Stimulated activated CD4-positive, alpha-beta T cell treated with anti-CD3 and anti-CD28 coated beads, Interleukin-4, amount 100 ng/mL, for 1 hour (primary cell): ENCODE measurements at regions not wholly inside any gene's neighbourhood (a gene's known extent, or its start where the extent isn't known, plus 50 kb on each side); places are given as distances from the start of the nearest gene placed in this dataset.
"Not testable (repeated sequence)": the region's sequence is repeated elsewhere in the genome, so short reads cannot be mapped to it uniquely, and the experiment has no call there.

Source experiments
- DNase-seq: peaks from one replicate; pipeline ENCODE4 v3.0.0-alpha.2; 2020

DNA sequence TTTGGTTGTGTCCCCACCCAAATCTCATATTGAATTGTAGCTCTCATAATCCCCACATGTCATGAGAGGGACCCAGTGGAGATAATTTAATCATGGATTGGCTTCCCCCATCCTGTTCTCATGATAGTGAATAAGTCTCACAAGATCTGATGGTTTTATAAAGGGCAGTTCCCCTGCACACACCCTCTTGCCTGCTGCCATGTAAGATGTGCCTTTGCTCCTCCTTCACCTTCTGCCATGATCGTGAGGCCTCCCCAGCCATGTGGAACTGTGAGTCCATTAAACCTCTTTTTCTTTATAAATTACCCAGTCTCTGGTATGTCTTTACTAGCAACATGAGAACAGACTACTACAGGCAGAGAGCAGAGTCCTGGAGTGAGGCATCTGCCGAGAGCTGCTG lies 90.2 kb upstream of the SLC45A1 start:
- DNase-seq = not testable (repeated sequence)

DNA sequence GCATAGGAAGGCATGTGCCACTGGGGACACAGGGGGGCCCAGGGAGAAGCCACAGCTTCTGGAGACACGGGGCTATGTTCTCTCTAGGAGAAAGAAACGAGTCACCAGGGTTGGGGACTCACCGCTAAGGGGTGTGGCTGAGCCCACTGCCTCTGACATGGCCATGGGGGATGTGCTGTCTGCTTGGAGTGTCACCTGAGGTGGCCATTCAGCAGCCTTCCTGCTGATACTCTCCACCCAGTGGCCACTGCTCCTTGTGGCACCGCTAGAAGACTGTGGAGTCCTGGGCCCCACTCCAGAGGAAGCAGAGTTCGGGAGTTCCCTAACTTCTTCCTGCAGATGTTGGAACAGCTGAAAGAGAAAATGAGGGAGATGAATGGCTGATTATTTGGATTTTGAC lies 91.2 kb upstream of the SLC45A1 start:
- no peak for DNase-seq

DNA sequence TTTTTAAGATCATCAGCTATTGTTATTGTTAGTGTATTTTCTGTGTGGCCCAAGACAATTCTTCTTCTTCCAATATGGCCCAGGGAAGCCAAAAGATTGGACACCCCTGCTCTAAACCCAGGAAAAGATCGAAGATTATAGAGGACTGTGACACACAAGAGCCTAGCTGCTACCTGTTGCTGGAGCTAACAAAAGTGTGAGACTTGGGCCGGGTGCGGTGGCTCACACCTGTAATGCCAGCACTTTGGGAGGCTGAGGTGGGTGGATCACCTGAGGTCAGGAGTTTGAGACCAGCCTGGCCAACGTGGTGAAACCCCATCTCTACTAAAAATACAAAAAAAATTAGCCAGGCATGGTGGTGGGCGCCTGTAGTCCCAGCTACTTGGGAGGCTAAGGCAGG lies 91.9 kb upstream of the SLC45A1 start:
- DNase-seq = not testable (repeated sequence)

DNA sequence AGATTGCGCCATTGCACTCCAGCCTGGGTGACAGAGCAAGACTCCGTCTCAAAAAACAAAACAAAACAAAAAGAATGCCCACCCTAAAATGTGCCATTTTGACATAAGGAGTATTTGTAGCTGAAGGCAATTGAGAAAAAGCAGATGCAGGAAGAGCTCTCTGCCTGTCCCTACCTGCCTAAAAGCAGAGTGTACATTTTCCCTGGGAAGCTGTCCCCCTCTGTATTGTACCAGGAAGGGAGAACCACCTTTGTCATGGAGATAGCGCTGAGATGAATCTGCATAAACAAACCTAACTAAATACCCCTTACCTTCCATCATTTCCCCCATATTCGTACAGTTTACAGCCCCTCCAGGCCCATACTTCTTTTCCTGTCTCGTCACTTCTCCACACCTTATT lies 94.4 kb upstream of the SLC45A1 start:
- DNase-seq = no peak

DNA sequence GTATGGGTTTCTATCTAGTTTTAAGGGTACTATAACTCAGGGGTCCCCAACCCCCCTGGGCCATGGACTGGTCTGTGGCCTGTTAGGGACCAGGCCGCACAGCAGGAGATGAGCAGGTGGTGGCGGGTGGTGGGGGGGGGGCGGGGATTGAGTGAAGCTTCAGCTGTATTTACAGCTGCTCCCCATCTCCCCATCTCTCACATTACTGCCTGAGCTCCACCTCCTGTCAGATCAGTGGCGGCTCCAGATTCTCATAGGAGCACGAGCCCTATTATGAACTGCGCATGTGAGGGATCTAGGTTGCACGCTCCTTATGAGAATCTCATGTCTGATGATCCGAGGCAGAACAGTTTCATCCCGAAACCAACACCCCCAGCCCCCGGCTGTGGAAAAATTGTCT lies 95.1 kb upstream of the SLC45A1 start:
- no peak for DNase-seq

DNA sequence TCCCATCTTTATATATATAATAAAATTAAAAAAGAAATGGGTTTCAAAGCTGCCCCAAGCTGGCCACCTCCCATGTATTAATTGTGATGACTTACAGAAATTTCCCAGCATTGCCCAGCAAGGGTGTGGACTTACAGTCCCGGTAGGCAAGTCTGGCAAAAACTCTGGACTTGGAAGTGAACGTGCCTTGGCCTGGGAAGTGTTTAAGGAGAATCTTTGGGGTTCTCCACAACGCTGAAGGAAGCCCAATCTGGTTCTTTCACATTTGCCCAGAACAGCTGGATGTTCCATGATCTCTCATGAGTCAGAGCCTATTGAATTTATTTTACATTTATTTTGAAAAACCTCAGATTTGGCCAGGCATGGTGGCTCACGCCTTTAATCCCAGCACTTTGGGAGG lies 98.4 kb upstream of the SLC45A1 start:
- DNase-seq = no peak

DNA sequence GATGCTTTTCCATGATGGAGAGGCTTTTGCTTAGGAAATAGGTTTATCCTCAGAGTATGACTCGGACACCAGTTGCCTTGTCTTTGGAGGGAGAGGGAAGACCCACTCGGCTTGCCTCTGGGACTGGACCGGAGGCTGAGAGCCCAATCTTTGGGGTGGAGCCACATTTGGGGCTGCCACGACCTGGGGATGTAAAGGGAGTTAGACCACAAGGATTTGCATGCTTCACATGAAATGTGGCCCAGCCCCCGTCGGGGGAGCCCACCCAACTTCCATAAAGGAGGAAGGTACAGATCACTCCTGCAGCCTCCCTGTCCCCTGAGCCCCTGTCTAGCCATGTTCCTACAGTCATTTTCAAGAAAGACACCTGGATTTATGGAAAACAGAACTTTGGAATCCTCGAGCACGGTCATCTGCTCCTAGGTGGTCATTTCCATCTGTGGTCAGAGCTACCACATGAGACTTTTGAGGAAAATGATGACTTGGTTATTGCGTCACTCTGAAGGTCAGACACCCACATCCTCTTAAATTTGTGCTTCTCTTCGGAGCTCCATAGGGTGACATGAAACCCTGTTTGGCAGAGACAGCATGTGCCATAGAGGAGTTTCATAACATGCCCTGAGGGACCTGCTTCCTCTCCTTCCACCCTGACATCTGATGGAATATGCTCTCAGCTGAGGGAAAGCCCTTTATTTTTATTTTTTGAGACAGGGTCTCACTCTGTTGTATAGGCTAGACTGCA lies 99.4 kb upstream of the SLC45A1 start:
- DNase-seq = no peak

DNA sequence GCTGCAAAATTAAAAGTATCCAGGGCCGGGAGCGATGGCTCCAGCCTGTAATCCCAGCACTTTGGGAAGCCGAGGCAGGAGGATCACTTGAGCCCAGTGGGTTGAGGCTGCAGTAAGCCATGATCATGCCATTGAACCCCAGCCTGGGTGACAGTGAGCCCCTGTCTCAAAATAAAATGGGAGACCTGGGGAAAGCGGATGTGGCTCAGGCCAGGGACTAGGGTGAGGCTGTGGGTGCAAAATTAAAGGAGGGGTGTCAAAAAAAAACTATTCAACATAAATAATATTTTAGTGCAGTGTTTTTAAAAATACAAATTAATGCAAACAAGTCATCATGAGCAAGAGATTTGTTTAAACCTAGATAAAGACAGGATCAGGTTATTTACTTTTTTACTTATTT lies 100.1 kb upstream of the SLC45A1 start:
- DNase-seq = no peak

DNA sequence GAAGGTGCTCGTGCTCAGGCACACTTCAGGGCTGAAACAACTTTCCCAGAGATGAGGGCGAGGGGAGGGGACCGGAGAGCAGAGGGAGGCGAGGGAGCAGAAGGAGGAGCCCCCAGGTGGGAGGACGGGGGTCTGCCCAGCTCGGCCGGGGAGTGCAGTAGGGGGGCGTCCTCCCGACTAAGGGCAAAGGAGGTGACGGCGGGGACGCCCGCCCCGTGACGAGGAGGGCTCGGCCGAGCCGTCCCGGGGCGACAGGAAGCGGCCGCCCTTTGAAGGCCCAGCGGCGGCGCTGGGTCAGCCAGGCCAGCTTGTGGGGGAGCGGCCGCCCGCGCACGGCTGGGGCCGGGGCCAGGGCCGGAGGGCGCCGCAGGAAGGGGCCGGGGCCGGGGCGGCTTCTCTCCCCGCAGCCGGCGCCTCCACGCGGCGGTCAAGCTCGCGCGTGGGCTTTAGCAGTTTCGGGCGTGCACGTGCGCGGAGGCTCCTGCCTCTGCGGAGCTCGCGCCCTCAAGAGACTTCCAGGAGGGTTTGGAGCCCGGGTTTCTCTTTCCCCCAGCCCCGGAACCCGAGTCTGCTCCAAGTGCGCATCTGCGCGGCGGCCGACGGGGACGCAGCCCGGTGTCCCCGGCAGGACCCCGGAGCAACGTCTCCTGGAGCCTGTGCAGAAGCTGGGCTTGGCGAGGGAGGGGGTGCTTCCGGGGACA lies 100.8 kb upstream of the SLC45A1 start:
- DNase-seq = peak; percentile 25

DNA sequence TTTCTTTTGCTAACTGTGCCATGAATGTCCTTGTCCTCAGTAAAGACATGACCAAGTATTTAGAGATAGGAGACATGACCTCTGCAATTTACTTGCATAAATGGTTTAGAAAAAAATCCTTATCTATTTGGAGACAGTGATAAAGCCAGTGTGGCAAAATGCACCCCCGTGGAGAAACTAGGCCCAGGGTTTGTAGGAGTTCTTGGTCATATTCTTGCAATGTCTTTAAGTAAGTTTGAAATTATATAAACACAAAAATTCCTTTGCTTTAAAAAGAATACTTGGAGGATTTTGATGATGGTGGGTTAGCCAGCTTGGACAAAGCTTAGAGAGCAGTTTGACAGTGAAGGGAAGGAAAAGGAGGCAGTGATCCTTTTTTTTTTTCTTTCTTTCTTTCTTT lies 101.9 kb upstream of the SLC45A1 start:
- no peak for DNase-seq

DNA sequence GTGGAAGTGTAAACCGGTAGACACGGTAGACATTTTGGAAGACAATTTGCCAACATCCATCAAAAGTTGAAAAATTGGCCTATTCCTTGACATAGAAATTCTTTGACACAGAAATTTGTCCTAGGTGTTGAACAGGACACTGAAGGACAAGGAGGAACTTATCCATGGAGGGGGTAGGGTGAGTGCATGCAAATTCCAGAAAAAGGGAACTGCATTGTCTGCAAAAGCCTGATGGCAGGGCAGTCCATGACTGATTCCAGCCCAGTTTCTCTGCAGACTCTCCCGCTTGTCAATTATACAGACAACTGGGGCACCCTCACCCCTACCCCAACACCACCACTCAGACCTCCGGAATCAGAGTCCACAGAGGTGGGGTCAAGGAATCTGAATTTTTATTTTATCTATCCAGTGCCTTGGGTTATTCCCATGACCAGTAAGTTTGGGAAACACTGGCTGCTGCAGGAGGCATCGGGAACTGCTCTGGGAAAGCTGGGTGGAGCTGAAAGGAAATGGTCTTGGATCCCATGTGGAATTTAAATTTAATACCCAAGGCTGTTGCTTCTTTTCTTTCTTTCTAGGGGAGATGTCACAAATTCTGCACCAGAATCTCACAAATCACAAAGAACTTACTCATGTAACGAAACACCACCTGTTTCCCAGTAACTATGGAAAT lies 103.3 kb upstream of the SLC45A1 start:
- no peak for DNase-seq

DNA sequence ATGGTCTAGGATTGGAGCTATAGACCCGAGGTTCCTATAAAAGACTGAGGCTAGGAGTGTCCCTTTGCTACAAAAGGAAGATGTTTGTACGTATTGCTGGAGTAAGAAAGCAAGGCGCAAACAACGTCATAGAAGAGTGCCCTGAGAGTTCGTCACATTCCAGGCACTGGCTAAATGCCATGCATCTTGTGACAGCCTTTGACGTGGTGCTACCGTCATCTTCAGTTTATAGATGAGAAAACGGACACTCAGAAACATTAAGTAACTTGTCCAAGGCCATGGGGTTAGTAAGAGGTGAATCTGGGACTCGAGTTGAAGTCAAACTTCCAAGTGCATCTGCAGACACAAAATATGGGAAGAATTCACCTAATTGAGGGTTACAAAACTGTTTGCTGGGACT lies 104.2 kb upstream of the SLC45A1 start:
- DNase-seq = no peak

DNA sequence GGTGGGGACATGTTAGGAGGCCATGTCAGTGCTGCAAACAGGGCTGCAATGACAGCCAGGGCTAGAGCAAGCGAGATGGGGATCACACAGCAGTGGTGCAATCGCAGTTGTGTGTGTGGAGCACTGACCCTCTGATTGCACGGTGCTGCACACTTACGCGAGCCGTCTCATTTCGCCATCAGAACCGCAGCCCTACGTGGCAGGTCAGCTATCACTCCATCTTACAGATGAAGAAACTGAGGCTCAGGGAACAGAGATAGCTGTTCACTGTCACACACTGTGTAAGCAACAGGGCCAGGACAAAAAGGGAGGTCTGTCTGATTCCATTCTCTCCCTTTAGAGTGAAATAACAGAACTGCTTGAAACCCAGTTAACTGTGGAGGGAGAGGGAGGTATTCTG lies 104.8 kb upstream of the SLC45A1 start:
- DNase-seq = no peak

DNA sequence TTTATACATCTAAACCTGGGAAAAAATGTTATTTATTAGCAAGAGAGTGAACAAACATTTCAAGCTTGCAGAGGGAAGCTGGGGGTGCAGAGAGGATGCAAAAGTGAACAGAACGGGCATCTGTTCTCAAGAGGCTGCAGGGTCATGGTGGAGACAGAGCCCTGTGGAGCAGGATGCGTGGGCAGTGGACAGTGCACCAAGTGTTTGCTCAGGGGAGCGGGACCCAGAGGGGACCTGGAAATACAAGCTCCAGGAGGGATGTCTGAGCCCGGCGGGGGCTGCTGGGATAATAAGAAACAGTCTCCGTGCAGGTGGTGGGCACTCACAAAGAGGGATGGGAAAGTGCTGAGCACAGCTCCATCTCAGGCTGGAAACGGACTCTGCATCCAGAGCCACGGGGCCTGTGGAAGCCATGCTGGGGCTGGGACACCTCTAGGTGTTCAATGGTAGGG lies 105.3 kb upstream of the SLC45A1 start:
- no peak for DNase-seq

DNA sequence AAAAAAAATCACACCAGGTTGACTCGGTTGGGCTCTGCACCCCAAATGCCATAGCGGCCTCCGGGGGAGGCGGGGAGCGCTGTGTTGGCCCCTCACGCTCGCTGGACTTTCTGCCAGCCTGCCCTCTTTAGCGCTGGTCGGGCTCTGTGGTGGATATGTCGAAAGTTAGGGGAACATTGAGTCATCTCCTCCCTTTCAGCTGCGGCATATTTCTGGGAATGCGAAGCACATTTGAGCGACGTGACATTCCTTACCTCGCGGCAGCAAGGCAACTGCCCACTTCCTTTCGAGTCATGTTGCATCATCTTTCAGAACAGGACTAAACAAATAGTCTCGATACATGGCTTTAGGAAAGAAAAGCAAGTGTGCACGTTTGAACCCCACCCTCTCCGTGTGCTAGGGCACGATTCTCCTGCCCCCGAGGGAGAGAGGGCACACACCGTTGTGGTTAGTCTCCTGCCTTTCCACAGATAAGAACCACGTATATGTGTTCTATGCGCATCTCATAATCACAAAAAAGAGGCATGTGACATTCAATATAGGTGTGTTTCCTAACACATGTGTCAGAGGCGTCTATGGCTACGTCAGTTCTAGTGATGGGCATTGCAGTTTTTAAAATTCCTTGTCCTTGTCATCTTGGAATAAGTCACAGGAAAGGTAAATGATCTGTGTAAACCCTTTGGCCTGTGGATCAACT lies 105.9 kb upstream of the SLC45A1 start:
- no peak for DNase-seq

DNA sequence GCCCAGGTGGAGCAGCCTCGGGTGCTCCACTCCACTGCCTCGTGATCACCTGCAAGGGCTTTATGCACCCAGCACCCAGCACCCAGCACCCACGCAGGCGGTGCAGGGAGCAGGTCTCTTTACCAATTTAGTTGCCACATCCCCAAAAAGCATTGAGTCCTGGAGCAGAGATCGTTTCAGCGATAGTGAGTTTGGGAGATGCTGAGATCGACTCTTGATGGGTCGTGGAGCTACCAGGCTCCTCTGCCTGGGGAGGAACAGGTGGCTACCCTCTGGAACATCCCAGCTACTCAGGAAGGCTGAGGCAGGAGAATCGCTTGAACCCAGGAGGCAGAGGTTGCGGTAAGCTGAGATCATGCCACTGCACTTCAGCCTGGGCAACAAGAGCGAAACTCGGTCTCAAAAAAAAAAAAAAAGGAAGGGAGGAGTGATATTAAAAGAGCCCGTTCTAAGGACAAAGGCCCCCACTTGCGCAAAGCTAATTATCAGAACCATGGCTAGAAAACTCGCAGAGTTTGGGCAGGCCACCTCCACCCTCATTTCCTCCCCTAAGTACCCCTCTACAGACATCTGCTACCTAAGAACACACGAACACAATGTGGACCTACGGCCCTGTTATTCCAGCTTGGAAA lies 106.5 kb upstream of the SLC45A1 start:
- no peak for DNase-seq

DNA sequence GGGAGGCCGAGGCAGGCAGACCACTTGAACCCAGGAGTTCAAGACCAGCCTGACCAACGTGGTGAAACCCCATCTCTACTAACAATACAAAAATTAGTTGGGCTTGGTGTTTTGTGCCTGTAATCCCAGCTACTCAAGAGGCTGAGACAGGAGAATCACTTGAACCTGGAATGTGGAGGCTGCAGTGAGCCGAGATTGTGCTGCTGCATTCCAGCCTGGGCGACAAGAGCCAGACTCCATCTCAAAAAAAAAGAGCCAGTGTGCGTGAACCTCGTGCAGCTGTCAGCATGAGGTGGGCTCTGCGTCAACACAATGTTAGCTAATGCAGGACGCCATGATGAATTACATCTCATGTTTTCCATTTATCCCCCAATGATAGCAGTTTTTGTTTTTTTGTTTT lies 110.7 kb upstream of the SLC45A1 start:
- no peak for DNase-seq

DNA sequence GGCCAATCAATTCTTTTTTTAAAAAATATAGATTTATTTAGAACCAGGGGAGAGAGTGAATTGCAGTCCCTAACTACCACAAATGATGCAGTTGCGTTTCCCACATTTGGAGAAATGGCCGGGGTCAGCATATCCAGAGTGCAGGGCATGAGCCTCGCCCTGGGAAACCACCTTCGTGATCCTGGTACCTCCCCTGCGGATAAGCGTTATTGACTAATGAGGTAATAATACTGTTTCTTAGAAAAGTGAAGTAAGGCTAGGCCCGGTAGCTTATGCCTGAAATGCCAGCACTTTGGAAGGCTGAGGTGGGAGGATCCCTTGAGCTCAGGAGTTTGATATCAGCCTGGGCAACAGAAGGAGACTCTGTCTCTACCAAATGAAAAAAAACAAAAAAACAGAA lies 111.5 kb upstream of the SLC45A1 start:
- DNase-seq = no peak

DNA sequence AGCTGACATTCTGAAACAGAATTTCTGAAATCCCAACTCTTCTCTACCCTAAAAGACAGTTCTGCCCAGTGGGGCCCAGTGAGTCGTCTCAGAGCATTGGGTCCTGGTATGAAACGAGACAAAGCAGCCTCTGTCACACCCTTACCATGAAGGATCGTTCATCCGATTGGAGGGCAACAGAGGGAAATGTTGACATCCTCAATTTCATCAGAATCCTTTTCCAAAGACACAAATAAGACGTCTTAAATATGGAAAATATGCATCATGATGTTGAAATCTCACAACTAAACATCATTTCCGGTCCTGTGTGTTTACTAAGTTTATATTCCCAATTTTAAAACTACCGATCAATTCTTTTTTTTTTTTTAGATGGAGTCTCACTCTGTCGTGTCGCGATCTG lies 112.1 kb upstream of the SLC45A1 start:
- DNase-seq = no peak

DNA sequence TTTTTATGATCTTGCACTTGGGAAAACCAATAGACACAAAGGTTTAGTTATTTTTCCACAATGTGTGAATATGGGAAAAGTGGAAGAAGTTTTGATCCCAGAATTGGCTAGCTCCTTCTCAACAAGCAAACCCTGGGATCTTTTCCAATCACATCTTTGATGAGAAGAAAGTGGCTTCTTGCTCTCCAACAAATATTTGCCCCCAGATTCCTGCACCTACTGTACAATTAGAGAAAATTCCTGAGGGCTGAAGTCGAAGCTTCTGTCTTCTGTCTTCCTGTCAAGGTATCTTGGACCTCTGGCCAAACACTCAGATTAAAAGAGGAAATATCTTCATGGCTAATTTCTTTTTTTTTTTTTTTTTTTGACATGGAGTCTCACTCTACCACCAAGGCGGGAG lies 113.1 kb upstream of the SLC45A1 start:
- DNase-seq = no peak

DNA sequence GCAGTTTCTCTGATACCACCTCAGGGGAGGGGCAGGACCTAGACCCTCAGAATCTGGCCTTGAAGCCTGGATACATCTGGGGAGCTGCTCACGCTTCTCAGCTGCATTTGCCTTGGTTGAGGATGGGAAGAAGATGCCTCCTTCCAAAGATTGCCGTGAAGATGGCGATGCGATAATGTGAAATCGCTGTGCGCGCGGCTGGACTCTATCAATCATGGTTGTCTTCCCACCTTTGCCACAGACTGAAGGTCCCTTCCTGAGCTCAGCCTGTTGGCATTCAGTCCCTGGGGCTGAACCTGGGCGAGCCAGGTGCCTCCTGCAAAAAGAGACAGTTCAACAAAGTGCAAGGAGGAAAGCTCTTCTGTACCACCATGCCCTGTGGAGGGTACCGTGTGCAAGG lies 114.4 kb upstream of the SLC45A1 start:
- no peak for DNase-seq

DNA sequence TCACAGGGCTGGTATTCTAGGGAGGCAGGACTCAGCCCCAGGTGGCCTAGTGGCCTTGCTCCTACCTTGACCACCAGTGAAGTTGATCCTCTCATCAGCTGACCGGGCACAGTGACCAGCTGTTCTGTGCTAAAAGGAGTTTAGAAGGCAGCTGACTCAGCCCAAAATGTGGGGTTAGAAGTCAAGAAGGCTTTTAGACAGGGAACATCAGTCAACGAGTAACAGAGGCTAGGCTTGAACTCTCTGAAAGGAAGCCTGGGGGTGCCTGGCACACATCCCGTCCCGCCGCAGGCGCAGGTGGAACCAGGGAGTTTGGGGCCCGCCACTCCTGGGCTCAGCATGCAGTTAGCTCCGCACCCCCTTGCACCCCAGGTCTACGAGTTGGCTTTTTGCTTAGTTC lies 114.9 kb upstream of the SLC45A1 start:
- DNase-seq = no peak
